Effector memory CD8-positive, alpha-beta T cell (primary cell): ENCODE measurements at regions not wholly inside any gene's neighbourhood (a gene's known extent, or its start where the extent isn't known, plus 50 kb on each side); places are given as distances from the start of the nearest gene placed in this dataset.
"Not testable (repeated sequence)": the region's sequence is repeated elsewhere in the genome, so short reads cannot be mapped to it uniquely, and the experiment has no call there.

ENCODE experiments used
- ATAC-seq: fragments of 150-1000 bp; cut with Tn5 transposase; replicated peaks from 2 replicates; pipeline ENCODE4 v1.10.0; 2021; ENCODE audit warnings: mild to moderate bottlenecking, moderate library complexity
- DNase-seq, 3 experiments: peaks; one replicate each; pipeline ENCODE4 v3.0.0; 2021
- H3K27ac Mint-ChIP-seq, 2 donors: one replicate each; pipeline ENCODE4 v1.8.0; 2022; ENCODE audit warnings: mild to moderate bottlenecking in 2 of 2, mixed read lengths in 2 of 2, moderate library complexity in 2 of 2
- H3K27me3 Mint-ChIP-seq, 2 donors: one replicate each; pipeline ENCODE4 v1.8.0; 2022; ENCODE audit warnings: mixed read lengths in 2 of 2
- H3K36me3 Mint-ChIP-seq: one replicate; pipeline ENCODE4 v1.8.0; 2022; ENCODE audit warnings: mild to moderate bottlenecking, moderate library complexity, mixed read lengths; ENCODE audit not compliant: insufficient read depth
- H3K4me1 Mint-ChIP-seq, 2 donors: one replicate each; pipeline ENCODE4 v1.8.0; 2022; ENCODE audit warnings: low read depth in 2 of 2, mixed read lengths in 2 of 2
- H3K4me3 Mint-ChIP-seq, 2 donors: one replicate each; pipeline ENCODE4 v1.8.0; 2022; ENCODE audit warnings: mild to moderate bottlenecking in 2 of 2, mixed read lengths in 2 of 2, moderate library complexity in 2 of 2
- H3K9me3 Mint-ChIP-seq, 2 donors: one replicate each; pipeline ENCODE4 v1.8.0; 2022; ENCODE audit warnings: mixed read lengths in 2 of 2

DNA sequence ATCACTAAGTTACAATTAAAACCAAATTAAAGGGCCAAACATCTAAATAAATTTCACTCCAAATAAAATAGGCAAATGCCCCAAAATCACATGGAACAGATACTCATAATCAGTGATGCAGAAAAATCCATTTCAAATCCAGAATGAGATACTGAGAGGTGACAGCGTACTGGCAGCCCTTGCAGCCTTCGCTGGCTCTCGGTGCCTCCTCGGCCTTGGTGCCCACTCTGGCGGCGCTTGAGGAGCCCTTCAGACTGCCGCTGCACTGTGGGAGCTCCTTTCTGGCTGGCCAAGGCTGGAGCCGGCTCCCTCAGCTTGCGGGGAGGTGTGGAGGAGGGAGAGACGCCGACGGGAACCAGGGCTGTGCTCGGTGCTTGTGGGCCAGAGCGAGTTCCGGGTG, 761.2 kb upstream of the AMELY start:
- ATAC-seq, result no peak
- peaks cover 0 to 14% of the 10 kb centered on the region in 2 donors for H3K27me3 Mint-ChIP-seq
- DNase-seq, result no peak
- H3K9me3 Mint-ChIP-seq, result no peaks in the 10 kb centered on the region
- no peaks in the 10 kb centered on the region for H3K4me1 Mint-ChIP-seq
- H3K4me3 Mint-ChIP-seq, result no peak overlapping the region
- no peaks in the 10 kb centered on the region for H3K36me3 Mint-ChIP-seq
- no peak overlapping the region for H3K27ac Mint-ChIP-seq

DNA sequence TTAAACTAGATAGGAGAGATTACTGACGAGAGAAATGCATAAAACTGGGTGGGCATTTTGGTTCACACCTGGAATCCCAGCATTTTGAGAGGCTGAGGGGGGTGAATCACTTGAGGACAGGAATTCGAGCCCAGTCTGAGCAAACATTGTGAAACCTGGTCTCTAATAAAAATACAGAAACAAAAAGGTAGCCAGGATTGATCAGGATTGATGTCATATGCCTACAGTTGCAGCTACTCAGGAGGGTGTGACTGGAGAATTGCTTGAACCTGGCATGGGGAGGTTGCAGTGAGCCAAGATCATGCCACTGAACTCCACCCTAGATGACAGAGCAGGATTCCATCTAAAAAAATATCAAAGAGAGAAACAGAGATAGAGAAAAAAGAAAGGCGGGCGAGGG, 751.7 kb upstream of the AMELY start:
- ATAC-seq, result no peak
- Mint-ChIP-seq H3K4me1 (no peaks in the 10 kb centered on the region), H3K4me3 (no peak overlapping the region), H3K9me3 (no peaks in the 10 kb centered on the region), H3K27me3 (peaks cover 8 to 16% of the 10 kb centered on the region in 2 donors), H3K27ac (no peak overlapping the region), H3K36me3 (no peaks in the 10 kb centered on the region)
- DNase-seq, result no peak

DNA sequence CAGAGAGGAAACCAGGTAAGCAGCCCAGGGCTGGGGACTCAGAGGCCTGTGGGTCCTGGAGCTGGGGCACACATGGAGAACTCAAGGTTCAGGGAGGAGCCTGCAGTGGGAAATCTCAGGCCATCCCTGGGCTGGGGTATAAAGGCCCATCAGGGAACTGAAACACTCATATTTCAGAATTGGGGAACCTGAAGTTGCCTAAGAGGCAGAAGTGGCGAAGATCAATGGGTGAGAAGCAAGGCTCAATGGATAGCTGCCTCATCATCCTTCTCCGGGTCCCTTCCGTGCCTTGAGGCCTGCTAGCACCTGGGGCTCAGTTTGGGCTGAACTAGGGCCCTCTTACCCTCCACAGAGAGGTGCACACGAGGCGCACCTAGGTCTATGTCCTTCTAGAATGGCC, 747.5 kb upstream of the AMELY start:
- Mint-ChIP-seq H3K27me3 (peaks cover 4 to 16% of the 10 kb centered on the region in 2 donors), H3K4me1 (no peaks in the 10 kb centered on the region), H3K36me3 (no peaks in the 10 kb centered on the region), H3K4me3 (no peak overlapping the region), H3K9me3 (no peaks in the 10 kb centered on the region), H3K27ac (no peak overlapping the region)
- ATAC-seq, result no peak
- no peak for DNase-seq

DNA sequence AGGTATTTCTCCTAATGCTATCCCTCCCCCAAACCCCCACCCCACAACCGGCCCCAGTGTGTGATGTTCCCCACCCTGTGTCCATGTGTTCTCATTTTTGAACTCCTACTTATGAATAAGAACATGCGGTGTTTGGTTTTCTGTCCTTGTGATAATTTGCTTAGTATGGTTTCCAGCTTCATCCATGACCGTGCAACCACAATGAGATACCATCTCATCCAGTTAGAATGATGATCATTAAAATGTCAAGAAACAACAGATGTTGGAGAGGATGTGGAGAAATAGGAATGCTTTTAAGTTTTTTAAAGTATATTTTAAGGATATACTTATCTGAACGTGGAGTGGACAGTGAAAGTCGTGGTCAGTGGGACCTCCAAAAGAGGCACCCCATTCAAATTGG, 745.0 kb upstream of the AMELY start:
- Mint-ChIP-seq H3K27ac (no peak overlapping the region), H3K9me3 (no peaks in the 10 kb centered on the region), H3K36me3 (no peaks in the 10 kb centered on the region), H3K4me1 (no peaks in the 10 kb centered on the region), H3K4me3 (no peak overlapping the region), H3K27me3 (peaks cover 7 to 11% of the 10 kb centered on the region in 2 donors)
- no peak for ATAC-seq
- no peak for DNase-seq

DNA sequence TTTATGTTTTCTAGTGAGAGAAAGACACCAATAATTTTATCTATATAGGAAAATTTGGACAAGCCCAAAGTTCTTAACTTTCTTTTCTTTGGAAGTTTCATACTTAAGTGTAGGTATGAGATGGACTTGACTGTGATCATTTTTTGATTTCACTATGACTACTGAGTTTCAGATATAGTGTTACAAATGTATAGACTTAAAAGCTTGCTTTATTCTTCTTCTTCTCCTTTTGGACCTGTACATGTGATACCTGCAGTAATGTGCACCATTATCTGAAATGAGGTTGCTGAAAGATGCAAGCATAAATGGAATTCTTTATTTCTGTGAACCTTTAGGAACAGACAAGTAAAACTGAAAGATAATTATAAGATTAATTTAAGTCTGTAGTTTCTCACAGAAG, 743.4 kb upstream of the AMELY start:
- no peak overlapping the region for H3K4me3 Mint-ChIP-seq
- no peak overlapping the region for H3K27ac Mint-ChIP-seq
- DNase-seq (no peak), ATAC-seq (no peak)
- no peaks in the 10 kb centered on the region for H3K9me3 Mint-ChIP-seq
- H3K4me1 Mint-ChIP-seq, result no peaks in the 10 kb centered on the region
- H3K27me3 Mint-ChIP-seq, result peaks cover 7 to 18% of the 10 kb centered on the region in 2 donors
- H3K36me3 Mint-ChIP-seq, result no peaks in the 10 kb centered on the region

DNA sequence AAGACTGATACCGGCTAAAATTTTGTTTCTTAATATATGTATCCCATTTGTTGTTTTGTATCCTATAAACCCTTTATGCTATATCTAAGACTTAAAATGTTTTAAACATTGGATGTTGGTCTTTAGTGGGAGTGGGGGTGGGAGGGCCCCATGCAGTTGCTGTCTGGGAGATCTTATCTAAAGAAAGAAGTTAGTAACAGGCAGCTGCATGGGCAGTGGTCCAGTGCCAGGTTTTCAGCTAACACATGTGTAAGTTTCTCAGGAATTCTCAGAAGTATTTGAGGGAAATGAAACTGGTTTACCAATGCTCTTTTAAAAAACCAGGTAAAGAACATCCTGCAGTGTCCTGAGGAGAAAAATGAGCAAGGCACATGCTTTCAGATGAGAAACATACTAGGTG, 738.3 kb upstream of the AMELY start:
- H3K36me3 Mint-ChIP-seq, H3K4me3 Mint-ChIP-seq, H3K27ac Mint-ChIP-seq, ATAC-seq, DNase-seq, H3K4me1 Mint-ChIP-seq, H3K9me3 Mint-ChIP-seq: not testable (repeated sequence)
- H3K27me3 Mint-ChIP-seq, result peaks cover 0 to 18% of the 10 kb centered on the region in 2 donors
